Sigmoid colon (tissue), 6 donors: ENCODE measurements at regions not wholly inside any gene's neighbourhood (a gene's known extent, or its start where the extent isn't known, plus 50 kb on each side); places are given as distances from the start of the nearest gene placed in this dataset.
"Not testable (repeated sequence)": the region's sequence is repeated elsewhere in the genome, so short reads cannot be mapped to it uniquely, and the experiment has no call there.

ENCODE experiments used
- DNase-seq: peaks from one replicate; pipeline ENCODE4 v3.0.0-alpha.2; 2019
- H3K27ac ChIP-seq, 4 donors: fragments of 200-600 bp; sonication (generic); one replicate each; pipeline ENCODE4 v1.5.1; 2016 to 2019; ENCODE audit warnings: mild to moderate bottlenecking in 1 of 4
- H3K27me3 ChIP-seq, 3 donors: fragments of 200-600 bp; sonication (generic); one replicate each; pipeline ENCODE4 v1.5.1; 2019; ENCODE audit warnings: mild to moderate bottlenecking in 1 of 3
- H3K36me3 ChIP-seq, 4 donors: fragments of 200-600 bp; sonication (generic); one replicate each; pipeline ENCODE4 v1.5.1; 2016 to 2019
- H3K4me1 ChIP-seq, 4 donors: fragments of 200-600 bp; sonication (generic); one replicate each; pipeline ENCODE4 v1.5.1; 2017 to 2019
- H3K4me3 ChIP-seq, 4 donors: fragments of 200-600 bp; sonication (generic); one replicate each; pipeline ENCODE4 v1.5.1; 2017 to 2019; ENCODE audit warnings: mild to moderate bottlenecking in 2 of 4, moderate library complexity in 1 of 4
- H3K9me3 ChIP-seq, 4 donors: fragments of 200-600 bp in 3 of 4; sonication (generic) in 3 of 4; one replicate each; pipeline versions ENCODE4 v1.5.1 to v1.6.1; 2013 to 2019
- EP300 ChIP-seq, 4 donors: sonication (generic); formaldehyde crosslinking; IDR thresholded peaks; one replicate each; pipeline ENCODE4 v1.6.1; 2017; ENCODE audit warnings: antibody characterized with exemption in 4 of 4
- POLR2A ChIP-seq, 2 donors: fragments of 450-650 bp; IDR thresholded peaks; one replicate each; pipeline ENCODE4 v1.6.1; 2016; ENCODE audit warnings: antibody characterized with exemption in 2 of 2, mild to moderate bottlenecking in 2 of 2, moderate library complexity in 2 of 2
- POLR2AphosphoS5 ChIP-seq, 4 donors: sonication (generic); formaldehyde crosslinking; IDR thresholded peaks; one replicate each; pipeline ENCODE4 v1.6.1; 2017; ENCODE audit warnings: antibody characterized with exemption in 4 of 4
- WGBS, 2 donors: extraction: QIAGEN DNeasy Blood & Tissue Kit; methylation state at CpG; one replicate each; pipeline ENCODE4 v1.1.7; 2013; 5-methylcytosine and 5-hydroxymethylcytosine counted together
- intact Hi-C: fragments of 100-400 bp; cut with DNase I; formaldehyde crosslinking; loops from one replicate; pipeline ENCODE4 v1.15.1; 2023
- TF ChIP-seq, protein P1 (sequence below), 4 experiments: fragments of 450-650 bp in 3 of 4; fragments of 200-600 bp in 1 of 4; IDR thresholded peaks; one replicate each; pipeline ENCODE4 v1.5.1; 2016 to 2019; ENCODE audit warnings: antibody characterized with exemption in 4 of 4, mild to moderate bottlenecking in 3 of 4, moderate library complexity in 2 of 4
- donor health status: healthy with polysubstance abuse.
- donor health status: healthy.

DNA sequence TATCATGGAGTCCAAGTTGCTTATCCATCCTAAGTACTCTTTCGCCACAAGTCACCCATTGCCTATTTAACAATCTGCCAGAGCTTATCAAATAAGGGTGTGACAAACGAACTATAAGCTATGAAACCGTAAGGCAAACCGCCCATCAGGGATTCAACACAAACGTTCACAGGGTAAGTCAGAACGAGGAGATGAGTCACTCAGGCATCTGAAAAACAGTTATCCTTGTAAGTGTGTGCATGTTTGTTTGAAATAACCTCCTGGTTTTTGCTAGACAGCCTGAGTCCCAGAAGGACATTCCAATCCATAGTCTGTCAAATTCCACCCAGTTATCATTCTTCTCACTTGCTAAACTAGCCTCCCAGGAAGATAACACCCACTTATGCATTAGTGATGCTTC, 299.1 kb downstream of the PAX3 start:
- Histone ChIP-seq H3K27me3 (no peaks in the 10 kb centered on the region), H3K27ac (no peak overlapping the region), H3K36me3 (no peaks in the 10 kb centered on the region), H3K9me3 (no peaks in the 10 kb centered on the region), H3K4me1 (peaks cover 0 to 10% (median 0%) of the 10 kb centered on the region in 4 donors), H3K4me3 (no peak overlapping the region)
- TF ChIP-seq POLR2A (IDR thresholded peaks at IDR 0.05) = no peak
- no peak for TF ChIP-seq POLR2AphosphoS5 (IDR thresholded peaks at IDR 0.05)
- no peak for TF ChIP-seq EP300 (IDR thresholded peaks at IDR 0.05)
- TF ChIP-seq, protein P1, sequence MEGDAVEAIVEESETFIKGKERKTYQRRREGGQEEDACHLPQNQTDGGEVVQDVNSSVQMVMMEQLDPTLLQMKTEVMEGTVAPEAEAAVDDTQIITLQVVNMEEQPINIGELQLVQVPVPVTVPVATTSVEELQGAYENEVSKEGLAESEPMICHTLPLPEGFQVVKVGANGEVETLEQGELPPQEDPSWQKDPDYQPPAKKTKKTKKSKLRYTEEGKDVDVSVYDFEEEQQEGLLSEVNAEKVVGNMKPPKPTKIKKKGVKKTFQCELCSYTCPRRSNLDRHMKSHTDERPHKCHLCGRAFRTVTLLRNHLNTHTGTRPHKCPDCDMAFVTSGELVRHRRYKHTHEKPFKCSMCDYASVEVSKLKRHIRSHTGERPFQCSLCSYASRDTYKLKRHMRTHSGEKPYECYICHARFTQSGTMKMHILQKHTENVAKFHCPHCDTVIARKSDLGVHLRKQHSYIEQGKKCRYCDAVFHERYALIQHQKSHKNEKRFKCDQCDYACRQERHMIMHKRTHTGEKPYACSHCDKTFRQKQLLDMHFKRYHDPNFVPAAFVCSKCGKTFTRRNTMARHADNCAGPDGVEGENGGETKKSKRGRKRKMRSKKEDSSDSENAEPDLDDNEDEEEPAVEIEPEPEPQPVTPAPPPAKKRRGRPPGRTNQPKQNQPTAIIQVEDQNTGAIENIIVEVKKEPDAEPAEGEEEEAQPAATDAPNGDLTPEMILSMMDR (IDR thresholded peaks at IDR 0.05) = no peak
- 18 to 65% methylated on average over 6 of the region's 6 CpGs for WGBS, 2 donors
- no peak for DNase-seq
- intact Hi-C loops = no loop called here

DNA sequence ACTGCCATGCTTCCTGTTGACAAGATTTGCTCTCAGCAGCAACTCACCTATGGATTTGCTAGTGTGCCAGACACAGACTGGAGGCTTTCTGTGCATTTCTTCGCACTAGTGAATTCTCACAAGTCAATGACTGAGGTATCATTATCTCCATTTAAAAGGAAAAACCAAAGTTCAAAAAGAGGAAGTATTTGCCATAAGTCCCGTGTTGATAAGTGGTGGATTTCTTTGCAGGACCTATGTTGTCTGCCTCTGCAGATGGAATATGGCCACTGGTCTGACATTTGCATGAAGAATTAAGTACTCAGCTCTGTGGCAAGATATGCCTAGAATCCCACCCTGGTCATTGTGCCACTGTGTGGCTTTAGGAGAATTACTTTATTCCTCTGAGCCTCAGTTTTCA, 299.6 kb downstream of the PAX3 start:
- TF ChIP-seq POLR2A (IDR thresholded peaks at IDR 0.05) = no peak
- no peak for TF ChIP-seq POLR2AphosphoS5 (IDR thresholded peaks at IDR 0.05)
- TF ChIP-seq EP300 (IDR thresholded peaks at IDR 0.05) = no peak
- TF ChIP-seq, protein P1 (IDR thresholded peaks at IDR 0.05) = no peak
- Histone ChIP-seq H3K9me3 (no peaks in the 10 kb centered on the region), H3K36me3 (no peaks in the 10 kb centered on the region), H3K4me3 (no peak overlapping the region), H3K27me3 (no peaks in the 10 kb centered on the region), H3K4me1 (peaks cover 0 to 10% (median 0%) of the 10 kb centered on the region in 4 donors), H3K27ac (no peak overlapping the region)
- WGBS, 2 donors = 44 to 78% methylated on average over 2 of the region's 2 CpGs
- DNase-seq = no peak
- intact Hi-C loops = no loop called here

DNA sequence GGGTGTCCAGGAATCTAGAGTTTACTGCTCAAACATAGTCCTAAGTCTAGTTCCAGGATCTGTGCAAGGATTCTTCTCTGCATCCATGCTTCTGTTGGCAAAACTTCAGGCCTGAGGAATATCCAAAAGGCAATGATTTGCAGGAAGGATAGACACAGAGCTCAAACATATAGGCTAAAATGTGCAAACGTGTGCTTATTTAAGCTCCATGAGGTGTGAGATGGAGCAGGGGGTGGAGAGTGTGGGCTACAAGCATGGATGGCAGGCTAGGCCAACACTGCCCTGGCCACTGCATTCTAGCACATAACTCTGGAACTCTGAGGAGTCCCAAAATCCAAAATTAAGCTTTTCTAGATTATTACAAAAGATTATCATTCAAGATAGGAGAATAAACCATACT, 301.1 kb downstream of the PAX3 start:
- Histone ChIP-seq H3K4me3 (no peak overlapping the region), H3K9me3 (no peaks in the 10 kb centered on the region), H3K27me3 (no peaks in the 10 kb centered on the region), H3K36me3 (no peaks in the 10 kb centered on the region), H3K4me1 (peaks cover 0 to 10% (median 0%) of the 10 kb centered on the region in 4 donors), H3K27ac (no peak overlapping the region)
- 76 to 84% methylated on average over 1 of the region's 1 CpG for WGBS, 2 donors
- intact Hi-C loops = no loop called here
- DNase-seq = no peak
- no peak for TF ChIP-seq POLR2A (IDR thresholded peaks at IDR 0.05)
- TF ChIP-seq EP300 (IDR thresholded peaks at IDR 0.05) = no peak
- TF ChIP-seq, protein P1 (IDR thresholded peaks at IDR 0.05) = no peak
- TF ChIP-seq POLR2AphosphoS5 (IDR thresholded peaks at IDR 0.05) = no peak

DNA sequence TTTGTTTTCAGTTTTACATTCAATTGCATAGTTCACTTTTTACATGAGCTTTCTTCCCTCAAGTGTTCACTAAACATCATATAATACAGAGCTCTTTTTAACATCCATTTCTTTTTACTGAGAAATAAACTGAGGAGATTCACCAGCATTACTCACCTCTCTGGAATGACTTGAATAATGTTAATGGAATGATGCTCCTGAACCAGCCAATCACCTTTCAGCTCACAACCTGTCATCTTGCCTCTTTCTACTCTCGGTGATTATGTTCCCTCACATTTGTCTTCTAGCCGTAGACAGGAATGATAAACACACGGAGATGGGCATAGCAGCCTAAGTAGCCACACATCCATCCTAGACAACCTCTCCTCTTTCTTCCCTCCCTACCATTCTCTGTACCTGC, 301.7 kb downstream of the PAX3 start:
- no peak overlapping the region for H3K4me3 ChIP-seq
- peaks cover 0 to 10% (median 0%) of the 10 kb centered on the region in 4 donors for H3K4me1 ChIP-seq
- no peak overlapping the region for H3K27ac ChIP-seq
- no peak for DNase-seq
- H3K36me3 ChIP-seq = no peaks in the 10 kb centered on the region
- intact Hi-C loops = no loop called here
- 79 to 87% methylated on average over 3 of the region's 3 CpGs for WGBS, 2 donors
- H3K27me3 ChIP-seq = no peaks in the 10 kb centered on the region
- no peak for TF ChIP-seq EP300 (IDR thresholded peaks at IDR 0.05)
- TF ChIP-seq POLR2A (IDR thresholded peaks at IDR 0.05) = no peak
- TF ChIP-seq POLR2AphosphoS5 (IDR thresholded peaks at IDR 0.05) = no peak
- TF ChIP-seq, protein P1 (IDR thresholded peaks at IDR 0.05) = no peak
- no peaks in the 10 kb centered on the region for H3K9me3 ChIP-seq

DNA sequence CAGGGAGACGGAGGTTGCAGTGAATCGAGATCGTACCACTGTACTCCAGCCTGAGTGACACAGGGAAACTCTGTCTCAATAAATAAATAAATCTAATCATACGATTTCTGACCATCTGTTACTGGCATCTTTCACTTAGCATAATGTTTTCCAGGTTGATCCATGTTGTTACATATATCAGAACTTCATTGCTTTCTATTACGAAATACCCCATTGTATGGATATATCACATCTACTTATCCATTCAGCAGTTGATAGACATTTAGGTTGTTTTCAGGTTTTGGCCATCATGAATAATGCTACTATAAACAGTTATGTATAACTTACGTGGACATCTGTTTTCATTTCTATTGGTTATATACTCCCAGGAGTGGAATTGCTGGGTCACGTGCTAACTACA, 303.9 kb downstream of the PAX3 start:
- Histone ChIP-seq H3K27me3 (no peaks in the 10 kb centered on the region), H3K4me1 (peaks cover 0 to 10% (median 0%) of the 10 kb centered on the region in 4 donors), H3K27ac (no peak overlapping the region), H3K9me3 (no peaks in the 10 kb centered on the region), H3K4me3 (no peak overlapping the region), H3K36me3 (no peaks in the 10 kb centered on the region)
- TF ChIP-seq POLR2AphosphoS5 (IDR thresholded peaks at IDR 0.05) (no peak), EP300 (IDR thresholded peaks at IDR 0.05) (no peak), POLR2A (IDR thresholded peaks at IDR 0.05) (no peak)
- TF ChIP-seq, protein P1 (IDR thresholded peaks at IDR 0.05) = no peak
- 90 to 95% methylated on average over 7 of the region's 7 CpGs for WGBS, 2 donors
- DNase-seq = no peak
- intact Hi-C loops = no loop called here

DNA sequence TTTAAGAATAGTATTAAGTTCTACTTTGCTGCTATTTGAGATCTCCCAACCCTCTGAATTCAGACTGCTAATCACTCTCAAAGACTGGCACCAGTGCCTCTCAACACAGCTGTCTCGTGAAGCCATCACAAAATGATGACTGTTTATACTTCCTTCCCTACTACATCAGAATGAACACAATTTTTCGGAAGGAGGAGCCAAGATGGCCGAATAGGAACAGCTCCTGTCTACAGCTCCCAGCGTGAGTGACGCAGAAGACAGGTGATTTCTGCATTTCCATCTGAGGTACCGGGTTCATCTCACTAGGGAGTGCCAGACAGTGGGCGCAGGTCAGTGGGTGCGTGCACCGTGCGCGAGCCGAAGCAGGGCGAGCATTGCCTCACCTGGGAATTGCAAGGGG, 314.4 kb downstream of the PAX3 start:
- H3K4me3 ChIP-seq, H3K9me3 ChIP-seq, H3K36me3 ChIP-seq, H3K27ac ChIP-seq, DNase-seq, H3K27me3 ChIP-seq, intact Hi-C loops, H3K4me1 ChIP-seq: not testable (repeated sequence)
- WGBS, 2 donors = 77 to 79% methylated on average over 12 to 13 of the region's 13 CpGs
